Glutamatergic neuron (in vitro differentiated cells): ENCODE measurements at regions not wholly inside any gene's neighbourhood (a gene's known extent, or its start where the extent isn't known, plus 50 kb on each side); places are given as distances from the start of the nearest gene placed in this dataset.

Experiments
- DNase-seq: peaks from one replicate; pipeline ENCODE4 v3.0.0; 2022
- H3K27ac Mint-ChIP-seq: one replicate; pipeline ENCODE4 v1.8.0; 2020; ENCODE audit warnings: mild to moderate bottlenecking, mixed read lengths, inconsistent platforms; ENCODE audit not compliant: unreplicated experiment
- H3K27me3 Mint-ChIP-seq: one replicate; pipeline ENCODE4 v1.8.0; 2020; ENCODE audit warnings: mild to moderate bottlenecking, moderate library complexity, mixed read lengths, inconsistent platforms; ENCODE audit not compliant: unreplicated experiment
- H3K36me3 Mint-ChIP-seq: one replicate; pipeline ENCODE4 v1.8.0; 2020; ENCODE audit warnings: mild to moderate bottlenecking, mixed read lengths, inconsistent platforms; ENCODE audit not compliant: unreplicated experiment
- H3K4me1 Mint-ChIP-seq: one replicate; pipeline ENCODE4 v1.8.0; 2020; ENCODE audit warnings: mild to moderate bottlenecking, low read depth, mixed read lengths, inconsistent platforms; ENCODE audit not compliant: unreplicated experiment
- H3K4me3 Mint-ChIP-seq: one replicate; pipeline ENCODE4 v1.8.0; 2020; ENCODE audit warnings: mild to moderate bottlenecking, mixed read lengths, inconsistent platforms; ENCODE audit not compliant: unreplicated experiment
- H3K9me3 Mint-ChIP-seq: one replicate; pipeline ENCODE4 v1.8.0; 2020; ENCODE audit warnings: mild to moderate bottlenecking, moderate library complexity, mixed read lengths, inconsistent platforms; ENCODE audit not compliant: unreplicated experiment
- CTCF ChIP-seq: fragments of 200-600 bp; sonication (generic); IDR thresholded peaks from one replicate; pipeline ENCODE4 v1.5.0; 2021; ENCODE audit not compliant: partially characterized antibody, unreplicated experiment

- no peak for TF ChIP-seq CTCF
- H3K36me3 Mint-ChIP-seq, result peaks cover 17% of the 10 kb centered on the region
- peaks cover 2% of the 10 kb centered on the region for H3K27me3 Mint-ChIP-seq
- H3K27ac Mint-ChIP-seq, result no peak overlapping the region
- no peaks in the 10 kb centered on the region for H3K4me1 Mint-ChIP-seq
- H3K9me3 Mint-ChIP-seq, result peaks cover 2% of the 10 kb centered on the region
- no peak overlapping the region for H3K4me3 Mint-ChIP-seq
- DNase-seq, result no peak
Measured at GRCh38 chr9:79111653-79112052, 460.1 kb upstream of the TLE4 start.

GRCh38 chr9:79115176-79115575 is 456.6 kb upstream of the TLE4 start:
- no peaks in the 10 kb centered on the region for H3K4me1 Mint-ChIP-seq
- H3K4me3 Mint-ChIP-seq, result no peak overlapping the region
- no peaks in the 10 kb centered on the region for H3K9me3 Mint-ChIP-seq
- H3K36me3 Mint-ChIP-seq, result no peaks in the 10 kb centered on the region
- DNase-seq, result no peak
- H3K27ac Mint-ChIP-seq, result no peak overlapping the region
- peaks cover 2% of the 10 kb centered on the region for H3K27me3 Mint-ChIP-seq
- TF ChIP-seq CTCF, result no peak

- no peaks in the 10 kb centered on the region for H3K36me3 Mint-ChIP-seq
- no peak for DNase-seq
- H3K4me1 Mint-ChIP-seq, result peaks cover 2% of the 10 kb centered on the region
- no peak for TF ChIP-seq CTCF
- no peak overlapping the region for H3K4me3 Mint-ChIP-seq
- H3K27ac Mint-ChIP-seq, result no peak overlapping the region
- H3K9me3 Mint-ChIP-seq, result peaks cover 3% of the 10 kb centered on the region
- H3K27me3 Mint-ChIP-seq, result peaks cover 5% of the 10 kb centered on the region
Measured at GRCh38 chr9:79116041-79116440, 455.7 kb upstream of the TLE4 start.

- H3K9me3 Mint-ChIP-seq, result peaks cover 3% of the 10 kb centered on the region
- H3K27me3 Mint-ChIP-seq, result peaks cover 5% of the 10 kb centered on the region
- no peak overlapping the region for H3K27ac Mint-ChIP-seq
Measured at GRCh38 chr9:79116709-79117108, 455.1 kb upstream of the TLE4 start.

GRCh38 chr9:79120533-79120932 is 451.2 kb upstream of the TLE4 start:
- Mint-ChIP-seq H3K4me3 (no peak overlapping the region), H3K36me3 (no peaks in the 10 kb centered on the region), H3K27me3 (peaks cover 3% of the 10 kb centered on the region), H3K27ac (no peak overlapping the region), H3K4me1 (peaks cover 4% of the 10 kb centered on the region), H3K9me3 (peaks cover 3% of the 10 kb centered on the region)
- DNase-seq, result no peak
- TF ChIP-seq CTCF, result no peak

More at GRCh38 chr9:79116709-79117108, 455.1 kb upstream of the TLE4 start:
- no peaks in the 10 kb centered on the region for H3K36me3 Mint-ChIP-seq
- H3K4me3 Mint-ChIP-seq, result no peak overlapping the region
- peaks cover 4% of the 10 kb centered on the region for H3K4me1 Mint-ChIP-seq
- no peak for TF ChIP-seq CTCF
- no peak for DNase-seq
